AG04450 (cell line): ENCODE measurements at regions not wholly inside any gene's neighbourhood (a gene's known extent, or its start where the extent isn't known, plus 50 kb on each side); places are given as distances from the start of the nearest gene placed in this dataset.

Source experiments
- CTCF ChIA-PET: fragments of 300-600, 350-600 bp; formaldehyde crosslinking; extraction: SDS; loops from one replicate; lab custom pipeline; 2022; ENCODE audit warnings: antibody characterized with exemption, inconsistent platforms; lab: Charles Lee
- POLR2A ChIA-PET: fragments of 350-600 bp; formaldehyde crosslinking; extraction: SDS; loops from one replicate; lab custom pipeline; 2021; ENCODE audit warnings: antibody characterized with exemption, inconsistent platforms; lab: Yijun Ruan, JAX
- DNase-seq: peaks from one replicate; pipeline ENCODE4 v3.0.0-alpha.2; 2011; ENCODE audit warnings: low read depth, low spot score
- H3K27ac ChIP-seq: one replicate; pipeline ENCODE4 v1.5.1; 2012; ENCODE audit warnings: low read depth, low read length, control low read depth
- H3K27me3 ChIP-seq: one replicate; pipeline ENCODE4 v1.6.0; 2012; ENCODE audit warnings: low read length; ENCODE audit not compliant: control insufficient read depth, insufficient read depth
- H3K4me3 ChIP-seq: 2 replicates; pipeline ENCODE4 v1.5.1; 2011; ENCODE audit warnings: mild to moderate bottlenecking, low read depth, low read length, control low read depth
- H3K9me3 ChIP-seq: 2 replicates; pipeline ENCODE4 v1.5.1; 2012; ENCODE audit warnings: low read length; ENCODE audit not compliant: control insufficient read depth, insufficient read depth
- TF ChIP-seq, protein P1 (sequence below): IDR thresholded peaks from 2 replicates; pipeline ENCODE4 v1.5.1; 2011; ENCODE audit warnings: low read depth, low read length, control low read depth, inconsistent platforms

DNA sequence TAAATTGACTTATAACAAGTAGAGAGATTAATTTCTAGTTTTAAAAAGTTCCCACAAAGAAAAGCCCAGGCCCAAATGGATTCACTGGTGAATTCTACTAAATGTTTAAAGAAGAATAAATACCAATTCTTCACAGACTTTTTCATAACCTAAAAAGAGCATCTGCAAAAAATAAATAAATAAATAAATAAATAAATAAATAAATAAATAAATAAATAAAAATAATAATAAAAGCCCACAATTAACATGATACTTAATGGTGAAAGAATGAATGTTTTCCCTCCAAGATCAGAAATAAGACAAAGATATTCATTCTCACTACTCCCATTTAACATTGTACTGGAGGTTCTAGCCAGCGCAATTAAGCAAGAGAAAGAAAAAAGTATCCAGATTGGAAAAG is 97.6 kb upstream of the KAZN start:
- ChIA-PET CTCF (no interaction called here), POLR2A (no interaction called here)
- Histone ChIP-seq H3K27me3 (no peaks in the 10 kb centered on the region), H3K9me3 (no peaks in the 10 kb centered on the region), H3K4me3 (no peak overlapping the region), H3K27ac (no peak overlapping the region)
- no peak for DNase-seq
- TF ChIP-seq, protein P1, sequence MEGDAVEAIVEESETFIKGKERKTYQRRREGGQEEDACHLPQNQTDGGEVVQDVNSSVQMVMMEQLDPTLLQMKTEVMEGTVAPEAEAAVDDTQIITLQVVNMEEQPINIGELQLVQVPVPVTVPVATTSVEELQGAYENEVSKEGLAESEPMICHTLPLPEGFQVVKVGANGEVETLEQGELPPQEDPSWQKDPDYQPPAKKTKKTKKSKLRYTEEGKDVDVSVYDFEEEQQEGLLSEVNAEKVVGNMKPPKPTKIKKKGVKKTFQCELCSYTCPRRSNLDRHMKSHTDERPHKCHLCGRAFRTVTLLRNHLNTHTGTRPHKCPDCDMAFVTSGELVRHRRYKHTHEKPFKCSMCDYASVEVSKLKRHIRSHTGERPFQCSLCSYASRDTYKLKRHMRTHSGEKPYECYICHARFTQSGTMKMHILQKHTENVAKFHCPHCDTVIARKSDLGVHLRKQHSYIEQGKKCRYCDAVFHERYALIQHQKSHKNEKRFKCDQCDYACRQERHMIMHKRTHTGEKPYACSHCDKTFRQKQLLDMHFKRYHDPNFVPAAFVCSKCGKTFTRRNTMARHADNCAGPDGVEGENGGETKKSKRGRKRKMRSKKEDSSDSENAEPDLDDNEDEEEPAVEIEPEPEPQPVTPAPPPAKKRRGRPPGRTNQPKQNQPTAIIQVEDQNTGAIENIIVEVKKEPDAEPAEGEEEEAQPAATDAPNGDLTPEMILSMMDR, result no peak

DNA sequence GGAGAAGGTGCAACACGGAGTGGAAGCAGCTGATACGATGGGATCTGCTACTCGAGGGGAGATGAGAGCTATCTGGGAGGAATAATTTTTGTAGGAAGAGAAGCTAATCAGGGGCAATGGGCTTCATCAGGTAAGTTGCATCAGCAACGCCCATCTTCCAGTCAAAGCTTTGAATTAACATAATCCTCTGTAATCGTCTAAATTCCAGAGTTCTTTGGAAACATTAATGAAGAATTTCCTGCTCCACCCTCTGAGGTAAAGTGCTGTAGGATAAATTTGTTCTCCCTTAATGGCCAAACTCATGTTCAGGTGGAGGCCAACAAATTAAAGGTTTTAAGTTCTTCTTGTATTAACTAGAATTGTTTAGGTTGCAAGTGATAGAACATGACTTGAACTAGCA is 94.0 kb upstream of the KAZN start:
- ChIA-PET CTCF (no interaction called here), POLR2A (no interaction called here)

DNA sequence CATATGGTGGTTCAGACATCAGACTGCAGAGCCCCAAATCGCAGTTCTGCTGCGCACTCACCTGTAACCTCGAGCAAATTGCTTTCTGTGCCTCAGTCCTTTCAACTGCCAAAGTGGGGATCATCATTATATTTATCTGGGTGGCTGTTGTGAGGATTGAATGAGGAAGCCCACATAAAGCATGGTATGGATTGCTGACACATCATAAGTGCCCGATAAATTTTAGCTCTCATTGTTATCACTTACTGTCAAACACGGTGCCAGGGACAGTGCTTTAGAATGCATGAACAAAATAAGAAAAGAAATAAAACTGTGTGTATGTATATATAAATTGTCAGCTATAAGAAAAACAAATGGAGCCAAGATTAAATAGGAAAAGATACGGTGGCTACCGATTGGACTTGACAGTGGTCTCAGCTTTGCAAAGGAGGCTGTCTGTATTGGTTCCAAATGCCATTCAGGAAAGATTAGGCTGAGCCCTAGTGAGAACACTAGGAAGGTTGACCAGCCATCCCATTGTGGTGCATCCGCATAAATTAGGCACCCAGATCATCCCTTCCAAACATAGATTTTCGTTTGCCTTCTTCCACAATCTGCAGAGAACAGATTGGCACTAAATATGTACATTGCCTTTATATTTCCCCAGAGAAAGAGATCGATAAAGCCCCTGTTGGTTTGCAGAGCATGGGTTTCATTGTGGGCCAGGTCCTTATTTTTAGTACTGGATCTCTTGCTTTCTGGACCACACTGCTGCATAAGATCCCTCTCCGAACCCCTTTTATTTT is 91.8 kb upstream of the KAZN start:
- no peak for DNase-seq
- TF ChIP-seq, protein P1, result no peak
- Histone ChIP-seq H3K27me3 (no peaks in the 10 kb centered on the region), H3K9me3 (no peaks in the 10 kb centered on the region), H3K4me3 (no peak overlapping the region), H3K27ac (no peak overlapping the region)
- POLR2A ChIA-PET, result no interaction called here
- CTCF ChIA-PET, result no interaction called here

More for the DNA sequence above, 94.0 kb upstream of the KAZN start:
- TF ChIP-seq, protein P1, result no peak
- H3K4me3 ChIP-seq, result no peak overlapping the region
- no peak overlapping the region for H3K27ac ChIP-seq
- DNase-seq, result no peak
- no peaks in the 10 kb centered on the region for H3K9me3 ChIP-seq
- no peaks in the 10 kb centered on the region for H3K27me3 ChIP-seq

DNA sequence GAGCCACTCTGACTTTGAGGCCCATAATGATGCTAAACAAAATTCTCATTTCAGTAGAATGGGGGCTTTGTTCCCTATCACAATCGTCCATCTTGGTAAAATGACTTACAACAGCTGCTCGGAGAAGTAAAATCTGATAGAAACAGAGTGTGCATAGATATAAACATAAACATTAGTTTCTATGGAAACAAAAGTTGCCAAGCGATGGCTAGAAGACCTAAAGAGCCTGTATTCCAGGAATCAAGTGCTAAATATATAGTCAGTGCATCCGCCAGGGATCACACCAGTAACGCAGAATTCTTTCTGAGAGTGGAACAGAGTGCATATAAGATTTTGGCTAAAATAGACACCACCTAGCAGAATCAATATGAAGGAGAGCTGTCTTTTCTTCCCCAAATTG is 91.2 kb upstream of the KAZN start:
- ChIA-PET POLR2A (no interaction called here), CTCF (interaction anchor here (0.8 kb wide), 1 partner anchor 10 kb away, joined by 3 read pairs; no protein-coding TSS in a partner anchor)
- DNase-seq, result no peak
- no peaks in the 10 kb centered on the region for H3K27me3 ChIP-seq
- H3K9me3 ChIP-seq, result no peaks in the 10 kb centered on the region
- H3K4me3 ChIP-seq, result no peak overlapping the region
- TF ChIP-seq, protein P1, result no peak
- H3K27ac ChIP-seq, result no peak overlapping the region

DNA sequence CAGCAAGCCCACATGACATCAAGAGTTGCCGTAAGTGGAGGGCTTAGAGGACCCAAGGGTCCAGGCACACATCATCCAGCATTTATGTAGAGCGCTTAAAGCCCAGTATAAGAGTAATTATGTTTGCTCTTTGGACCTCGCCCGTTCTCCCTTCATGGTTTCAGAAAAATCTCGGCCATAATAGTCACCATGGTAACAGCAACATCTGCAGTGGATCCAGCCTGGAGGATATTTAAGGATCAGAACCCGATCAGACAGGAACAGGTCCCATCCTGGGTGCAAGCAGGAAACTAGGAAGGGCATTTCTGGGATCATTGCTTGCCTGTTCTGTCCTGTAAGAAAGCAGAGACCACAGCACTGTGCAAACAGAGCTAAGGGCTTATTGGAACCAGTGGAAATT is 89.9 kb upstream of the KAZN start:
- TF ChIP-seq, protein P1, result no peak
- Histone ChIP-seq H3K27me3 (no peaks in the 10 kb centered on the region), H3K27ac (no peak overlapping the region), H3K9me3 (no peaks in the 10 kb centered on the region), H3K4me3 (no peak overlapping the region)
- no peak for DNase-seq
- POLR2A ChIA-PET, result no interaction called here
- CTCF ChIA-PET, result no interaction called here
